SK-N-SH treated with all-trans-retinoic acid at 6 μM for 48 hours (cell line): ENCODE measurements at regions not wholly inside any gene's neighbourhood (a gene's known extent, or its start where the extent isn't known, plus 50 kb on each side); places are given as distances from the start of the nearest gene placed in this dataset.

Source experiments
- ATAC-seq: fragments of 200-7000 bp; cut with Tn5 transposase; 3 replicates; pipeline ENCODE4 v1.9.1; 2020; ENCODE audit warnings: mild to moderate bottlenecking, moderate library complexity
- ARNTL ChIP-seq: fragments of 450-650 bp; formaldehyde crosslinking; IDR thresholded peaks from 2 replicates; pipeline ENCODE4 v1.5.0; 2020; ENCODE audit warnings: low read depth, mild to moderate bottlenecking, moderate library complexity, borderline replicate concordance
- BACH2 ChIP-seq: fragments of 250-450 bp; sonication (Bioruptor Pico); IDR thresholded peaks from 2 replicates; pipeline ENCODE4 v1.9.0; 2021; ENCODE audit warnings: mild to moderate bottlenecking, borderline replicate concordance
- CSDC2 ChIP-seq: fragments of 250-450 bp; sonication (Bioruptor Pico); IDR thresholded peaks from 2 replicates; pipeline ENCODE4 v1.5.0; 2020; ENCODE audit warnings: mild to moderate bottlenecking, moderate library complexity
- CSRNP3 ChIP-seq: fragments of 250-450 bp; sonication (Bioruptor Pico); IDR thresholded peaks from 2 replicates; pipeline ENCODE4 v1.5.1; 2021; ENCODE audit warnings: mild to moderate bottlenecking, moderate library complexity
- ESRRG ChIP-seq: fragments of 250-450 bp; sonication (Bioruptor Pico); IDR thresholded peaks from 2 replicates; pipeline ENCODE4 v1.6.1; 2021; ENCODE audit warnings: mild to moderate bottlenecking
- GLIS3 ChIP-seq: fragments of 250-450 bp; sonication (Bioruptor Pico); IDR thresholded peaks from 2 replicates; pipeline ENCODE4 v1.5.0; 2020; ENCODE audit warnings: mild to moderate bottlenecking, moderate library complexity
- ISL1 ChIP-seq: fragments of 250-450 bp; sonication (Bioruptor Pico); IDR thresholded peaks from 2 replicates; pipeline ENCODE4 v2.1.2; 2022; ENCODE audit warnings: mild to moderate bottlenecking, moderate library complexity
- OSR1 ChIP-seq: fragments of 250-450 bp; sonication (Bioruptor Pico); IDR thresholded peaks from 2 replicates; pipeline ENCODE4 v1.8.0; 2022; ENCODE audit warnings: moderate library complexity, mild to moderate bottlenecking, inconsistent platforms
- PATZ1 ChIP-seq: fragments of 250-450 bp; sonication (Bioruptor Pico); IDR thresholded peaks from 2 replicates; pipeline ENCODE4 v1.8.0; 2020; ENCODE audit warnings: mild to moderate bottlenecking, moderate library complexity, borderline replicate concordance
- PPARA ChIP-seq: fragments of 250-450 bp; sonication (Bioruptor Pico); IDR thresholded peaks from 2 replicates; pipeline ENCODE4 v1.5.0; 2020; ENCODE audit warnings: mild to moderate bottlenecking, borderline replicate concordance
- RARB ChIP-seq: fragments of 250-450 bp; sonication (Bioruptor Pico); IDR thresholded peaks from 2 replicates; pipeline ENCODE4 v1.8.0; 2021; ENCODE audit warnings: mild to moderate bottlenecking, moderate library complexity
- SNAI2 ChIP-seq: fragments of 250-450 bp; sonication (Bioruptor Pico); IDR thresholded peaks from 2 replicates; pipeline ENCODE4 v1.5.0; 2020; ENCODE audit warnings: mild to moderate bottlenecking, moderate library complexity
- TCF4 ChIP-seq: fragments of 250-450 bp; sonication (Bioruptor Pico); IDR thresholded peaks from 2 replicates; pipeline ENCODE4 v1.8.0; 2021; ENCODE audit warnings: mild to moderate bottlenecking, moderate library complexity, borderline replicate concordance
- ZC3H10 ChIP-seq: fragments of 250-450 bp; sonication (Bioruptor Pico); IDR thresholded peaks from 2 replicates; pipeline ENCODE4 v1.5.1; 2021; ENCODE audit warnings: mild to moderate bottlenecking, moderate library complexity
- ZFP3 ChIP-seq: fragments of 250-450 bp; sonication (Bioruptor Pico); IDR thresholded peaks from 2 replicates; pipeline ENCODE4 v1.5.0; 2020; ENCODE audit warnings: mild to moderate bottlenecking, moderate library complexity
- ZFP30 ChIP-seq: fragments of 450-650 bp; formaldehyde crosslinking; IDR thresholded peaks from 2 replicates; pipeline ENCODE4 v1.5.0; 2022; ENCODE audit warnings: mild to moderate bottlenecking, moderate library complexity
- ZNF565 ChIP-seq: fragments of 450-650 bp; formaldehyde crosslinking; conservative IDR thresholded peaks from 2 replicates; pipeline ENCODE4 v1.5.0; 2020; ENCODE audit warnings: low read depth, mild to moderate bottlenecking, moderate library complexity
- ZNF70 ChIP-seq: fragments of 450-650 bp; formaldehyde crosslinking; IDR thresholded peaks from 2 replicates; pipeline ENCODE4 v1.5.0; 2020; ENCODE audit warnings: mild to moderate bottlenecking, moderate library complexity
- ZNF8 ChIP-seq: fragments of 450-650 bp; formaldehyde crosslinking; IDR thresholded peaks from 2 replicates; pipeline ENCODE4 v1.5.0; 2020; ENCODE audit warnings: mild to moderate bottlenecking, moderate library complexity
- TF ChIP-seq, protein P1 (sequence below): fragments of 250-450 bp; sonication (Bioruptor Pico); IDR thresholded peaks from 2 replicates; pipeline ENCODE4 v1.5.0; 2020; ENCODE audit warnings: mild to moderate bottlenecking, moderate library complexity
- TF ChIP-seq, protein P2 (sequence below): fragments of 250-450 bp; sonication (Bioruptor Pico); IDR thresholded peaks from 2 replicates; pipeline ENCODE4 v1.8.0; 2021; ENCODE audit warnings: low read depth, mild to moderate bottlenecking, moderate library complexity, borderline replicate concordance
- TF ChIP-seq, protein P3 (sequence below): fragments of 250-450 bp; sonication (Bioruptor Pico); IDR thresholded peaks from 2 replicates; pipeline ENCODE4 v1.5.1; 2020; ENCODE audit warnings: low read depth, mild to moderate bottlenecking, moderate library complexity

GRCh38 chr6:141024526-141024925, 1108.2 kb upstream of the GJE1 start (continued):
- TF ChIP-seq, protein P1, sequence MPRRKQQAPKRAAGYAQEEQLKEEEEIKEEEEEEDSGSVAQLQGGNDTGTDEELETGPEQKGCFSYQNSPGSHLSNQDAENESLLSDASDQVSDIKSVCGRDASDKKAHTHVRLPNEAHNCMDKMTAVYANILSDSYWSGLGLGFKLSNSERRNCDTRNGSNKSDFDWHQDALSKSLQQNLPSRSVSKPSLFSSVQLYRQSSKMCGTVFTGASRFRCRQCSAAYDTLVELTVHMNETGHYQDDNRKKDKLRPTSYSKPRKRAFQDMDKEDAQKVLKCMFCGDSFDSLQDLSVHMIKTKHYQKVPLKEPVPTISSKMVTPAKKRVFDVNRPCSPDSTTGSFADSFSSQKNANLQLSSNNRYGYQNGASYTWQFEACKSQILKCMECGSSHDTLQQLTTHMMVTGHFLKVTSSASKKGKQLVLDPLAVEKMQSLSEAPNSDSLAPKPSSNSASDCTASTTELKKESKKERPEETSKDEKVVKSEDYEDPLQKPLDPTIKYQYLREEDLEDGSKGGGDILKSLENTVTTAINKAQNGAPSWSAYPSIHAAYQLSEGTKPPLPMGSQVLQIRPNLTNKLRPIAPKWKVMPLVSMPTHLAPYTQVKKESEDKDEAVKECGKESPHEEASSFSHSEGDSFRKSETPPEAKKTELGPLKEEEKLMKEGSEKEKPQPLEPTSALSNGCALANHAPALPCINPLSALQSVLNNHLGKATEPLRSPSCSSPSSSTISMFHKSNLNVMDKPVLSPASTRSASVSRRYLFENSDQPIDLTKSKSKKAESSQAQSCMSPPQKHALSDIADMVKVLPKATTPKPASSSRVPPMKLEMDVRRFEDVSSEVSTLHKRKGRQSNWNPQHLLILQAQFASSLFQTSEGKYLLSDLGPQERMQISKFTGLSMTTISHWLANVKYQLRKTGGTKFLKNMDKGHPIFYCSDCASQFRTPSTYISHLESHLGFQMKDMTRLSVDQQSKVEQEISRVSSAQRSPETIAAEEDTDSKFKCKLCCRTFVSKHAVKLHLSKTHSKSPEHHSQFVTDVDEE = no peak
- TF ChIP-seq BACH2 (CRISPR knock-in tag) = no peak

DNA sequence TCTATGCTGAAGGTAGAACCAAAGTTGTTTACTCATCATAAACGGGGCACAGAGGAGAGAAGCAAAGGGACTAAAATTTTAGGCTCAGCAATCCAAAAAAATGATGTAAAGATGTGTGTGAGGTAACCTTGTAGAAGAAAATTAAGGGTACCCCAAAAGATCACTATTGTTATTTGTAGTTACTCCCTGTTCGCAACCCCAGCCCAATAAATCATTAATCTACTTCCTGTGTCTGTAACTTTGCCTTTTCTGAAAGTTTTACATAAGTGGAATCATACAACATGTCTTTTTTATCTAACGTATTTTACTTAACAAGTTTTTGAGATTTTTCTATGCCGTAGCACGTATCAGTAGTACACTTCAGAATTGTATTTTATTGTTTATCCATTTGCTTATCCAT, 1114.8 kb upstream of the GJE1 start:
- ATAC-seq = no peak
- TF ChIP-seq ARNTL (CRISPR knock-in tag) = no peak
- no peak for TF ChIP-seq ISL1 (CRISPR knock-in tag)
- TF ChIP-seq, protein P2, sequence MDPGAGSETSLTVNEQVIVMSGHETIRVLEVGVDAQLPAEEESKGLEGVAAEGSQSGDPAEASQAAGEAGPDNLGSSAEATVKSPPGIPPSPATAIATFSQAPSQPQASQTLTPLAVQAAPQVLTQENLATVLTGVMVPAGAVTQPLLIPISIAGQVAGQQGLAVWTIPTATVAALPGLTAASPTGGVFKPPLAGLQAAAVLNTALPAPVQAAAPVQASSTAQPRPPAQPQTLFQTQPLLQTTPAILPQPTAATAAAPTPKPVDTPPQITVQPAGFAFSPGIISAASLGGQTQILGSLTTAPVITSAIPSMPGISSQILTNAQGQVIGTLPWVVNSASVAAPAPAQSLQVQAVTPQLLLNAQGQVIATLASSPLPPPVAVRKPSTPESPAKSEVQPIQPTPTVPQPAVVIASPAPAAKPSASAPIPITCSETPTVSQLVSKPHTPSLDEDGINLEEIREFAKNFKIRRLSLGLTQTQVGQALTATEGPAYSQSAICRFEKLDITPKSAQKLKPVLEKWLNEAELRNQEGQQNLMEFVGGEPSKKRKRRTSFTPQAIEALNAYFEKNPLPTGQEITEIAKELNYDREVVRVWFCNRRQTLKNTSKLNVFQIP (CRISPR knock-in tag) = no peak
- TF ChIP-seq ZNF565 (CRISPR knock-in tag) = no peak
- TF ChIP-seq RARB (CRISPR knock-in tag) = no peak
- TF ChIP-seq, protein P3, sequence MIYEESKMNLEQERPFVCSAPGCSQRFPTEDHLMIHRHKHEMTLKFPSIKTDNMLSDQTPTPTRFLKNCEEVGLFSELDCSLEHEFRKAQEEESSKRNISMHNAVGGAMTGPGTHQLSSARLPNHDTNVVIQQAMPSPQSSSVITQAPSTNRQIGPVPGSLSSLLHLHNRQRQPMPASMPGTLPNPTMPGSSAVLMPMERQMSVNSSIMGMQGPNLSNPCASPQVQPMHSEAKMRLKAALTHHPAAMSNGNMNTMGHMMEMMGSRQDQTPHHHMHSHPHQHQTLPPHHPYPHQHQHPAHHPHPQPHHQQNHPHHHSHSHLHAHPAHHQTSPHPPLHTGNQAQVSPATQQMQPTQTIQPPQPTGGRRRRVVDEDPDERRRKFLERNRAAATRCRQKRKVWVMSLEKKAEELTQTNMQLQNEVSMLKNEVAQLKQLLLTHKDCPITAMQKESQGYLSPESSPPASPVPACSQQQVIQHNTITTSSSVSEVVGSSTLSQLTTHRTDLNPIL (CRISPR knock-in tag) = no peak
- TF ChIP-seq PATZ1 = no peak
- no peak for TF ChIP-seq SNAI2 (CRISPR knock-in tag)
- no peak for TF ChIP-seq ZFP3 (CRISPR knock-in tag)
- no peak for TF ChIP-seq CSRNP3 (CRISPR knock-in tag)
- TF ChIP-seq BACH2 (CRISPR knock-in tag) = no peak
- TF ChIP-seq ZNF70 (CRISPR knock-in tag) = no peak
- TF ChIP-seq ZFP30 (CRISPR knock-in tag) = no peak
- TF ChIP-seq ESRRG (CRISPR knock-in tag) = no peak
- no peak for TF ChIP-seq CSDC2 (CRISPR knock-in tag)
- TF ChIP-seq, protein P1 = no peak
- no peak for TF ChIP-seq TCF4 (CRISPR knock-in tag)
- TF ChIP-seq OSR1 (CRISPR knock-in tag) = no peak

GRCh38 chr6:141000917-141001316, 1131.8 kb upstream of the GJE1 start:
- ATAC-seq = no peak
- TF ChIP-seq ZNF70 (CRISPR knock-in tag) = no peak
- no peak for TF ChIP-seq GLIS3 (CRISPR knock-in tag)
- TF ChIP-seq ESRRG (CRISPR knock-in tag) = no peak
- no peak for TF ChIP-seq PPARA (CRISPR knock-in tag)
- no peak for TF ChIP-seq OSR1 (CRISPR knock-in tag)
- TF ChIP-seq ISL1 (CRISPR knock-in tag) = no peak
- no peak for TF ChIP-seq BACH2 (CRISPR knock-in tag)
- TF ChIP-seq TCF4 (CRISPR knock-in tag) = no peak
- TF ChIP-seq ZNF565 (CRISPR knock-in tag) = no peak
- TF ChIP-seq ARNTL (CRISPR knock-in tag) = no peak
- no peak for TF ChIP-seq ZNF8 (CRISPR knock-in tag)
- no peak for TF ChIP-seq CSRNP3 (CRISPR knock-in tag)
- TF ChIP-seq, protein P3 (CRISPR knock-in tag) = no peak
- no peak for TF ChIP-seq SNAI2 (CRISPR knock-in tag)
- TF ChIP-seq ZC3H10 = no peak
- no peak for TF ChIP-seq ZFP3 (CRISPR knock-in tag)
